ENCODE measurements at regions not wholly inside any gene's neighbourhood (a gene's known extent, or its start where the extent isn't known, plus 50 kb on each side); places are given as distances from the start of the nearest gene placed in this dataset.
A peak's percentile ranks its signal among the peaks of the same experiment; 100 is the strongest.

GRCh38 chr18:73975266-73975665 lies 172.4 kb downstream of the FBXO15 start:
- no peak for DNase-seq (ENCODE audit: extremely low read depth in 1 of 11, low read depth in 9 of 11, low spot score in 4 of 11)

DNA sequence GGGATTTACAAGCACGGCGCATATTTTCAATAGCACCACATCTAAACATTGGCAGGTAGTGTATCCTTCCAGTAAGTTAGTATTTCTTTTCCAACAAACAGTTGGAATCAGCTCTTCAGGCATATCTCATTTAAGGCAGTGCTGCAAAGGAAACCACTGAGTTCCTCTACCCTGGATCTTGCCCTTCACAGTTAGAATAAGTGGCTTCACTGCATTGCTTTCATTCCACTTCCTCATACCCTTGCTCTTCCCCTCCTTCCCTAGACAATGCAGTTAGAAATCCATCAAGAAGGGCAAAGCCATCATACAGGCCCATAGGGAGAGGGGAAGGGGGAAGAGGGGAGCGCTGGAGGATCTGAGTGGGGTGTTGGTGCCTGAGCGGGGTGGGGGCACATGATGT lies 173.7 kb downstream of the FBXO15 start:
- DNase-seq (ENCODE audit: extremely low read depth in 1 of 11, low read depth in 9 of 11, low spot score in 4 of 11): no peak

DNA sequence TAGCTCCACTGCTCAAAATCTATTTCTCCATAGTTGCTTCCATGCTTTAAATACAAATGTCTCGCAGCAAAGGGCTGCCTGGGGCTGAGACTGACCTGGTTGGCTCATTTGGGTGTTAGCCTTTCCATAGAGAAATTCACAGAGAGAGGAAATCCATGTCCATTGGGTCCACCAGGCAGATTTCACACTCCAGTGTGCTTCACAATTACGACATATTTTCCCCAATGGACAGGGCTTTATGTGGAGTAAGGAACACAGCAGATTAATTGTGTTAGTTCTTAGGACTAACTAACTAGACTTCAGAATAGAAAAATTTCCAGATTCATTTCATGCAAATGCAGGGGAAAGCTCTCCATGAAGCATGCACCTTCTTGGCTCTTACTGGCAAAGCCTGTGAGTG lies 180.7 kb downstream of the FBXO15 start:
- DNase-seq (ENCODE audit: extremely low read depth in 1 of 11, low read depth in 9 of 11, low spot score in 4 of 11): no peak

DNA sequence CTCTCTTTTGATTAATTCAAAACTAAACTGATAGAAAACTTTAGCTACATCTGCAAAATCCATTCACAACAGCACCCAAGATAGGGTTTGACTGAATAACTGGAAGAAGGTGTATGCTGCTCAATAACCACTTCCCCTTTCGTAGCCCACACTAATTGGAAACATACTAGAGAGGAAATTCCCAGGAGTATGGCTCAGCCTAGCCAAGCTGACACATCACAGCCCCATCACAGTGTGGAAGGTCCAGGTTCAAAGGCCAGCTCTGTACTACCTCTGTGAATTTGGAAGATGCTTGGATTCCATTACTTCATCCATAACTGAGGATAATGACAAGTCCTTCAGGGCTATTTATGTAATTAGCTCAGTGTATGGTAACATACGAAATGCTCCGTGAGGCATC lies 185.4 kb downstream of the FBXO15 start:
- DNase-seq (ENCODE audit: extremely low read depth in 1 of 11, low read depth in 9 of 11, low spot score in 4 of 11): no peak

- DNase-seq (ENCODE audit: extremely low read depth in 1 of 11, low read depth in 9 of 11, low spot score in 4 of 11): no peak
These were observed 185.8 kb downstream of the FBXO15 start for GRCh38 chr18:73961804-73962203.

GRCh38 chr18:73959352-73959751 lies 188.3 kb downstream of the FBXO15 start:
- no peak for DNase-seq (ENCODE audit: extremely low read depth in 1 of 11, low read depth in 9 of 11, low spot score in 4 of 11)

- DNase-seq (ENCODE audit: extremely low read depth in 1 of 11, low read depth in 9 of 11, low spot score in 4 of 11): no peak
These were observed 193.4 kb downstream of the FBXO15 start for GRCh38 chr18:73954268-73954667.

DNA sequence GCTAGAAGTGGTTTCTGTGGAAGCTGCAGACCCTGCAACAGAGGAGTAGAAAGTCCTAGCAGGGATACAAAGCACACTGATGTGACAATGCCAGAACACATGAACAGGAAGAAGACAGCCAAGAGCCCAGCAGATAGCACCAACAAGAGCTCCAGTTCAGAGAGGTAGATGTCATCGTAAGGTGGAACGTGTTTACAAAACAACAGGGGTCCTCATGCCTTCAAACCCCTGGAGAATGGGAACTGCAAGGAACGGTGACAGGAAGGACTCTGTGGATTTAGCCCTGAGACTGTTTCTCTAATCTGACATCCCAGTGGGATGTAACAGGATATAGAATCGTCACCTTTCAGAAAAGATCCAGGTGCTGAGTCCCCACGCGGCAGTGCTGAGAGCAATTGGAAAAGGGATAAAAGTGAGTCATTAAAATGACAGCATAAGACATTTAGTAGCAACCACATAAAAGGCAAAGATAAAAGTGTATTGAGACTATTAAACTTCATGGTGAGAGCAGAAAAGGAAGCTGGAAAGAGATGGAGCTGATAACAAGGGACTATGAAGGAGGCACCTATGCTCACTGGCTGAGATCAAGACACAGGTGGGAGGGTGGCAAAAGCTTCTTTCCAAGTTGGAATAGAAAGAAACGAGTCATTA lies 195.2 kb downstream of the FBXO15 start:
- no peak for DNase-seq (ENCODE audit: extremely low read depth in 1 of 11, low read depth in 9 of 11, low spot score in 4 of 11)

DNA sequence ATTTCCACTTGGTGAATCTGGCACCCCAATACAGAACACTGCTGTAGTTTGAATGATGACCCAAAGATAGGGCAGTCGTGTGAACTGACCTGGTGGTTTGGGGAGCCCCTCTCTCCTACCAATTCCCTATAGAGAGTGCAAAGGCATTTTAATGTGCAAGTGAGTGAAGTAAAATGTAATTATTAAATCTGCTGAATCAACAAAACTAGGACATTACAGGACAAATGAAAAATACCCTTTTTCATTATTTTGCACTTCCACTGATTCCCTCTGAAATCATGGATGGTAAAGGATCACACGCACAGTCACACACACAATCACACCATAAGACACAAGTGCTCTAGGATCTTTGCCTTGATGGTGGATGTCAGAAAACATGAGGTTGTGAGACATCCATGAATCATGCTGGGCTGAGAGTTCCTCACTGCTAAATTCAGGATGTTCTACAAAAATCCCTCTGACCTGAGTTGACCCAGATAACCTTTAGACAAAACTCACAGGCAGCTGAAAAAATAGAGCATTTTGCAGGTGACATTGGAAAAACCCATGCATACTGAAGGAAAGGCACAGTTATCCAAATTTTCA lies 197.4 kb downstream of the FBXO15 start:
- DNase-seq (ENCODE audit: extremely low read depth in 1 of 11, low read depth in 9 of 11, low spot score in 4 of 11): no peak

DNA sequence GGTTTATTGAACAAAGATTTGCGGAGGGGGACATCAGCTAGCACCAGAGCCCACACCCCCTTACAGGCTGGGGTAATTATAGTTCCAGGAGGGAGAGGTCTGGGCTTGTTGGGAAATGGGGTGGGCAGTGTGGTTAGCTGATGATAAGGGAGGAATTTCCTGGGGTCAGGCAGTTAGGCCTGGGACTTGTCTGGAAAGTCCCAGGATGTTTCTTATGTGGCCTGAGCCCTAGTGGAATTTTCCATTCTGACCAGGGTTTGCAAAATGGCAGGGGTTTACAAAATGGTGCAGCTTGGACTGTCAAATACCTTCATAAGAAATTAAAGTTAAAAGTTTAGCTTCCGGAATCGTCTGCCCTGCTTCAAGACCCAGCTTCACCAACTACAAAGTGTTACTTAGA lies 199.1 kb downstream of the FBXO15 start:
- peak in 1 of 11 donors; percentile 2 for DNase-seq (ENCODE audit: extremely low read depth in 1 of 11, low read depth in 9 of 11, low spot score in 4 of 11)

GRCh38 chr18:73948084-73948483 lies 199.6 kb downstream of the FBXO15 start:
- no peak for DNase-seq (ENCODE audit: extremely low read depth in 1 of 11, low read depth in 9 of 11, low spot score in 4 of 11)

GRCh38 chr18:73947180-73947921 lies 200.3 kb downstream of the FBXO15 start:
- no peak for DNase-seq (ENCODE audit: extremely low read depth in 1 of 11, low read depth in 9 of 11, low spot score in 4 of 11)

GRCh38 chr18:73945130-73945792 lies 202.4 kb downstream of the FBXO15 start:
- DNase-seq (ENCODE audit: extremely low read depth in 1 of 11, low read depth in 9 of 11, low spot score in 4 of 11): no peak

DNA sequence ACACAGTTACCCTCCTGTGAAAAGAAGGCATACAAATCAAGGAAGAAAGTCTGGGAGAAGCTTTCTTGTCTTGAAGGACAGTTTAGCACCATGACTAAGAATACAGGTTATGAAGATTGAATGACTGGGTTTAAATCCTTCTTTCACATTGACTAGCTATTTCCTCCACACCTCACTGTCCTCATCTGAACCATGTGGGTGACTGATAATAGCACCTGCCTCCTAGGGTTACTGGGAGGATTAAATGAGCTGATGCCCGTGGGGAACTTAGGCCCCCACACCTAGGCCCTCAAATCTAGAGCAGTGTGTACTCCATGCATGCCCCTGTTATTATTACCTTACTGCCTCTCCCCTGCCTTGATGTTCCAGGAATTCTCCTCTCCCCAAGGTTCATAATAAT lies 202.9 kb downstream of the FBXO15 start:
- no peak for DNase-seq (ENCODE audit: extremely low read depth in 1 of 11, low read depth in 9 of 11, low spot score in 4 of 11)

- no peak for DNase-seq (ENCODE audit: extremely low read depth in 1 of 11, low read depth in 9 of 11, low spot score in 4 of 11)
These were observed 203.9 kb downstream of the FBXO15 start for GRCh38 chr18:73943763-73944162.

DNA sequence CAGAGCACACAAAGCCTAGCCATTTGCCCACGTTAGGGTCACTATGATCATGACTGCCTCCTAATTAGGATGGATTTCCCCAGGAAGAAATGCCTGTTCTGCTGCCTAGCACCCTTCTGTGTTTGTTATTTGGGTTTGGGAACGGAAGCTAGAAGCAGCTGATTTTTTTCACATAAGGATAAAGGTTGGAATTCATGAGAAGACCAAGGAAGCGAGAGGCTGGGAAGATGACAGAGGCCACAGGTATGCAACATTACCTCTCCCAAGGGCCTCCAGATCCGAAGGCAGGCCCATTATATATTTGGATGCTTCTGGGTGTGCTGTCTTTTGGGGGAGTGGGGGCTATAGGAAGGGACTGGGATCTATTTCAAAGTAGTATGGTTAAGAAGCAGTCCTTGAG lies 204.7 kb downstream of the FBXO15 start:
- no peak for DNase-seq (ENCODE audit: extremely low read depth in 1 of 11, low read depth in 9 of 11, low spot score in 4 of 11)

- no peak for DNase-seq (ENCODE audit: extremely low read depth in 1 of 11, low read depth in 9 of 11, low spot score in 4 of 11)
These were observed 205.5 kb downstream of the FBXO15 start for GRCh38 chr18:73942081-73942625.

DNA sequence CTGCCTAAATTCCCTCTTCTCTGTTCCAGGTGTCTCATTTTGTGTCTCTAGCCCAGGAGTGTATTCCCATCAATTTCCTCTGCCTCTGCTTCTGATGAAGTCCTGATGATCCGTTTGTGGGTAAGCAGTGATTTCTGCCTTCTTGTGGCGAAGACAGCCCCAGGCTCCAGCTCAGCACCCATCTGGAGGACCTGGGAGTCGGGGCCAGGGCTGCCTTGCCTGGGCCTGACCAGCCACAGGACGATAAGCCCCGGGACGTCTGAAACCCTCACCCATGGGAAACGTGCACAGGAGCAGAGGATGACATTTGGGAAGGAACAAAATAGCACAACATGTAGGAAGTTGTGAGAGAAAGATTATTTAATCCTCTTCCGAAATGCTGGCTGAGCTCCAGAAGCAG lies 206.9 kb downstream of the FBXO15 start:
- no peak for DNase-seq (ENCODE audit: extremely low read depth in 1 of 11, low read depth in 9 of 11, low spot score in 4 of 11)

- no peak for DNase-seq (ENCODE audit: extremely low read depth in 1 of 11, low read depth in 9 of 11, low spot score in 4 of 11)
These were observed 208.2 kb downstream of the FBXO15 start for GRCh38 chr18:73939391-73939790.

- DNase-seq (ENCODE audit: extremely low read depth in 1 of 11, low read depth in 9 of 11, low spot score in 4 of 11): no peak
These were observed 213.9 kb downstream of the FBXO15 start for GRCh38 chr18:73933685-73934084.

Measured in renal cortex interstitium (tissue), 11 donors.